H9 (cell line): ENCODE measurements at regions not wholly inside any gene's neighbourhood (a gene's known extent, or its start where the extent isn't known, plus 50 kb on each side); places are given as distances from the start of the nearest gene placed in this dataset.

Experiments used
- DNase-seq: peaks from one replicate; pipeline ENCODE4 v3.0.0-alpha.2; 2017
- H2AFZ ChIP-seq: one replicate; pipeline ENCODE4 v1.6.1; 2013; ENCODE audit warnings: mild to moderate bottlenecking, low read length, control low read depth, moderate library complexity
- H2AK5ac ChIP-seq: 2 replicates; pipeline ENCODE4 v1.6.1; 2013; ENCODE audit warnings: low read length, control low read depth, mixed read lengths; ENCODE audit not compliant: insufficient read length
- H2BK120ac ChIP-seq: one replicate; pipeline ENCODE4 v1.6.1; 2013; ENCODE audit warnings: low read depth, mild to moderate bottlenecking, low read length, control low read depth, inconsistent platforms; ENCODE audit not compliant: poor library complexity, severe bottlenecking
- H2BK12ac ChIP-seq: 2 replicates; pipeline ENCODE4 v1.6.1; 2013; ENCODE audit warnings: low read length, control low read depth, mixed read lengths, low read depth; ENCODE audit not compliant: insufficient read length
- H2BK15ac ChIP-seq: 2 replicates; pipeline ENCODE4 v1.6.1; 2013; ENCODE audit warnings: low read depth, low read length, control low read depth
- H2BK20ac ChIP-seq: one replicate; pipeline ENCODE4 v1.6.1; 2013; ENCODE audit warnings: low read depth, mild to moderate bottlenecking, low read length, control low read depth, inconsistent platforms; ENCODE audit not compliant: poor library complexity, severe bottlenecking
- H2BK5ac ChIP-seq: 2 replicates; pipeline ENCODE4 v1.6.1; 2013; ENCODE audit warnings: low read length, control low read depth, mixed read lengths; ENCODE audit not compliant: insufficient read length
- H3K14ac ChIP-seq: 2 replicates; pipeline ENCODE4 v1.6.1; 2013; ENCODE audit warnings: low read length, control low read depth; ENCODE audit not compliant: insufficient read depth
- H3K18ac ChIP-seq: 2 replicates; pipeline ENCODE4 v1.6.1; 2013; ENCODE audit warnings: low read depth, mild to moderate bottlenecking, mixed read lengths, low read length, control low read depth; ENCODE audit not compliant: insufficient read length
- H3K23ac ChIP-seq: 2 replicates; pipeline ENCODE4 v1.6.1; 2013; ENCODE audit warnings: low read length, control low read depth, mixed read lengths, low read depth; ENCODE audit not compliant: insufficient read length
- H3K23me2 ChIP-seq: 2 replicates; pipeline ENCODE4 v1.6.1; 2013; ENCODE audit warnings: low read depth, mild to moderate bottlenecking, mixed read lengths, low read length, control low read depth; ENCODE audit not compliant: insufficient read length, poor library complexity, severe bottlenecking
- H3K27ac ChIP-seq: 2 replicates; pipeline ENCODE4 v1.5.1; 2013; ENCODE audit warnings: low read length, control low read depth, mixed read lengths, low read depth; ENCODE audit not compliant: insufficient read length
- H3K27me3 ChIP-seq: 2 replicates; pipeline ENCODE4 v1.6.1; 2013; ENCODE audit warnings: low read length, control low read depth, inconsistent platforms; ENCODE audit not compliant: insufficient read depth
- H3K4ac ChIP-seq: 2 replicates; pipeline ENCODE4 v1.6.1; 2013; ENCODE audit warnings: low read depth, mild to moderate bottlenecking, control low read depth, inconsistent platforms, low read length, moderate library complexity
- H3K4me1 ChIP-seq: 2 replicates; pipeline ENCODE4 v1.6.1; 2013; ENCODE audit warnings: low read length, control low read depth, inconsistent platforms; ENCODE audit not compliant: insufficient read depth
- H3K4me2 ChIP-seq: 2 replicates; pipeline ENCODE4 v1.6.1; 2013; ENCODE audit warnings: low read length, control low read depth, mixed read lengths; ENCODE audit not compliant: insufficient read length, insufficient read depth
- H3K56ac ChIP-seq: 2 replicates; pipeline ENCODE4 v1.6.1; 2013; ENCODE audit warnings: low read depth, mild to moderate bottlenecking, mixed read lengths, low read length, control low read depth; ENCODE audit not compliant: insufficient read length
- H3K79me1 ChIP-seq: 2 replicates; pipeline ENCODE4 v1.6.1; 2013; ENCODE audit warnings: low read depth, mild to moderate bottlenecking, moderate library complexity, low read length, control low read depth, inconsistent platforms; ENCODE audit not compliant: insufficient read depth, poor library complexity, severe bottlenecking
- H3K79me2 ChIP-seq: 2 replicates; pipeline ENCODE4 v1.6.1; 2013; ENCODE audit warnings: low read length, control low read depth, inconsistent platforms; ENCODE audit not compliant: insufficient read depth
- H3K9ac ChIP-seq: 2 replicates; pipeline ENCODE4 v1.6.1; 2013; ENCODE audit warnings: low read length, control low read depth, mixed read lengths; ENCODE audit not compliant: insufficient read length; ENCODE audit errors: extremely low read depth
- H3K9me3 ChIP-seq: one replicate; pipeline ENCODE4 v1.6.1; 2013; ENCODE audit warnings: low read depth, low read length, inconsistent platforms; ENCODE audit not compliant: control insufficient read depth
- H3T11ph ChIP-seq: one replicate; pipeline ENCODE4 v1.6.1; 2013; ENCODE audit warnings: mild to moderate bottlenecking, low read length, control low read depth, inconsistent platforms
- H4K20me1 ChIP-seq: one replicate; pipeline ENCODE4 v1.6.1; 2013; ENCODE audit not compliant: control insufficient read depth, insufficient read length, insufficient read depth
- H4K5ac ChIP-seq: 2 replicates; pipeline ENCODE4 v1.6.1; 2013; ENCODE audit warnings: low read depth, mild to moderate bottlenecking, mixed read lengths, low read length, control low read depth; ENCODE audit not compliant: insufficient read length
- H4K8ac ChIP-seq: replicated peaks from 2 replicates; pipeline ENCODE4 v1.6.1; 2013; ENCODE audit warnings: low read length, control low read depth, mixed read lengths, low read depth; ENCODE audit not compliant: insufficient read length
- H4K91ac ChIP-seq: 2 replicates; pipeline ENCODE4 v1.6.1; 2013; ENCODE audit warnings: low read depth, mild to moderate bottlenecking, moderate library complexity, mixed read lengths, low read length, control low read depth; ENCODE audit not compliant: insufficient read length
- H3K27ac Mint-ChIP-seq, 3 experiments: 2 replicates in 2 of 3; 3 replicates in 1 of 3; pipeline ENCODE4 v1.8.0; 2020 to 2021; ENCODE audit warnings: mixed read lengths in 3 of 3, mild to moderate bottlenecking in 1 of 3, moderate library complexity in 1 of 3
- H3K27me3 Mint-ChIP-seq: 2 replicates; pipeline ENCODE4 v1.8.0; 2021; ENCODE audit warnings: low read depth, mild to moderate bottlenecking, moderate library complexity, mixed read lengths
- H3K36me3 Mint-ChIP-seq, 3 experiments: 2 replicates in 2 of 3; 3 replicates in 1 of 3; pipeline ENCODE4 v1.8.0; 2020 to 2021; ENCODE audit warnings: low read depth in 3 of 3, mixed read lengths in 3 of 3; ENCODE audit not compliant: insufficient read depth in 1 of 3
- H3K4me1 Mint-ChIP-seq, 2 experiments: 2 replicates each; pipeline ENCODE4 v1.8.0; 2020; ENCODE audit warnings: mixed read lengths in 2 of 2
- H3K4me3 Mint-ChIP-seq, 2 experiments: 2 replicates in 1 of 2; 3 replicates in 1 of 2; pipeline ENCODE4 v1.8.0; 2020 to 2021; ENCODE audit warnings: mild to moderate bottlenecking in 2 of 2, mixed read lengths in 2 of 2, moderate library complexity in 1 of 2
- H3K9me3 Mint-ChIP-seq, 2 experiments: 2 replicates in 1 of 2; 3 replicates in 1 of 2; pipeline ENCODE4 v1.8.0; 2020; ENCODE audit warnings: mild to moderate bottlenecking in 2 of 2, mixed read lengths in 2 of 2, moderate library complexity in 1 of 2
- WGBS: extraction: QIAGEN DNeasy Blood & Tissue Kit; methylation state at CpG from one replicate; pipeline ENCODE4 v1.1.7; 2013; ENCODE audit warnings: missing lambda C conversion rate, low lambda C conversion rate, mixed read lengths; ENCODE audit not compliant: insufficient read length; ENCODE audit errors: extremely low coverage; 5-methylcytosine and 5-hydroxymethylcytosine counted together
- TF ChIP-seq, protein P1 (sequence below): fragments of 200-600 bp; sonication (generic); conservative IDR thresholded peaks from 3 replicates; pipeline ENCODE4 v1.8.0; 2021; ENCODE audit warnings: antibody characterized with exemption, mild to moderate bottlenecking

DNA sequence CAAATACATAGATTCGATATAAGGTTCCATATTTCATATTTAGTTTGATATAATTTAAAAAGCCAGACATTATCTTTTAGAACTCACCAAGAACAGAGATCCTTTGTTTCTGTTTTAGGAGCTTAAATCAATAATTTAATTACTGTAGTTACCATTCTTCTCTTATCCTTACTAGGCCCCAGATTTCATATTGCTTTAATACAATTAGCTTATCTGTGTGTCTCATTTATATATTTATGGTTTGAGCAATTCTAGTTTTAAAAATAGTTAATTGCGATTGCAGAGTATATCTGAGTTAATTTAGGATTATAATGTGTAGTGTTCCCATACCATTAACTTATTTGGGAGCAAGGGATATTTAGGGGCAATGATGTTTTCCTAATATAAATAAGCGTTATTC, 558.8 kb upstream of the ZNF804A start:
- Mint-ChIP-seq H3K9me3 (no peaks in the 10 kb centered on the region), H3K4me1 (no peaks in the 10 kb centered on the region), H3K36me3 (no peaks in the 10 kb centered on the region), H3K4me3 (no peak overlapping the region), H3K27me3 (no peaks in the 10 kb centered on the region), H3K27ac (no peak overlapping the region)
- no peak overlapping the region for H3K9ac ChIP-seq
- H2AFZ ChIP-seq = no peak overlapping the region
- H3K4me1 ChIP-seq = no peaks in the 10 kb centered on the region
- H4K8ac ChIP-seq = no peak overlapping the region
- TF ChIP-seq, protein P1, sequence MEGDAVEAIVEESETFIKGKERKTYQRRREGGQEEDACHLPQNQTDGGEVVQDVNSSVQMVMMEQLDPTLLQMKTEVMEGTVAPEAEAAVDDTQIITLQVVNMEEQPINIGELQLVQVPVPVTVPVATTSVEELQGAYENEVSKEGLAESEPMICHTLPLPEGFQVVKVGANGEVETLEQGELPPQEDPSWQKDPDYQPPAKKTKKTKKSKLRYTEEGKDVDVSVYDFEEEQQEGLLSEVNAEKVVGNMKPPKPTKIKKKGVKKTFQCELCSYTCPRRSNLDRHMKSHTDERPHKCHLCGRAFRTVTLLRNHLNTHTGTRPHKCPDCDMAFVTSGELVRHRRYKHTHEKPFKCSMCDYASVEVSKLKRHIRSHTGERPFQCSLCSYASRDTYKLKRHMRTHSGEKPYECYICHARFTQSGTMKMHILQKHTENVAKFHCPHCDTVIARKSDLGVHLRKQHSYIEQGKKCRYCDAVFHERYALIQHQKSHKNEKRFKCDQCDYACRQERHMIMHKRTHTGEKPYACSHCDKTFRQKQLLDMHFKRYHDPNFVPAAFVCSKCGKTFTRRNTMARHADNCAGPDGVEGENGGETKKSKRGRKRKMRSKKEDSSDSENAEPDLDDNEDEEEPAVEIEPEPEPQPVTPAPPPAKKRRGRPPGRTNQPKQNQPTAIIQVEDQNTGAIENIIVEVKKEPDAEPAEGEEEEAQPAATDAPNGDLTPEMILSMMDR = no peak
- H3K56ac ChIP-seq = no peak overlapping the region
- no peak overlapping the region for H2BK12ac ChIP-seq
- H3K14ac ChIP-seq = no peak overlapping the region
- no peak overlapping the region for H3K23ac ChIP-seq
- H2BK120ac ChIP-seq = no peak overlapping the region
- H3K79me2 ChIP-seq = no peaks in the 10 kb centered on the region
- no peak overlapping the region for H3K18ac ChIP-seq
- no peak overlapping the region for H3K4me2 ChIP-seq
- H2BK15ac ChIP-seq = no peak overlapping the region
- no peak overlapping the region for H3T11ph ChIP-seq
- H3K79me1 ChIP-seq = no peaks in the 10 kb centered on the region
- DNase-seq = no peak
- H3K9me3 ChIP-seq = no peaks in the 10 kb centered on the region
- WGBS = 100% methylated on average over 1 of the region's 3 CpGs
- H4K91ac ChIP-seq = no peak overlapping the region
- no peaks in the 10 kb centered on the region for H3K23me2 ChIP-seq
- no peak overlapping the region for H2BK5ac ChIP-seq
- H2BK20ac ChIP-seq = no peak overlapping the region
- no peaks in the 10 kb centered on the region for H4K20me1 ChIP-seq
- H2AK5ac ChIP-seq = no peak overlapping the region
- H3K27me3 ChIP-seq = no peaks in the 10 kb centered on the region
- no peak overlapping the region for H3K27ac ChIP-seq
- no peak overlapping the region for H4K5ac ChIP-seq
- no peak overlapping the region for H3K4ac ChIP-seq
